Osteocyte (in vitro differentiated cells): ENCODE measurements at regions not wholly inside any gene's neighbourhood (a gene's known extent, or its start where the extent isn't known, plus 50 kb on each side); places are given as distances from the start of the nearest gene placed in this dataset.
"Not testable (repeated sequence)": the region's sequence is repeated elsewhere in the genome, so short reads cannot be mapped to it uniquely, and the experiment has no call there.

ENCODE experiments used
- DNase-seq: peaks from one replicate; pipeline ENCODE4 v3.0.0; 2021; ENCODE audit warnings: mixed read lengths; ENCODE audit not compliant: unreplicated experiment; ENCODE audit errors: extremely low spot score
- H3K27ac Mint-ChIP-seq: one replicate; pipeline ENCODE4 v1.8.0; 2021; ENCODE audit warnings: mild to moderate bottlenecking, mixed read lengths; ENCODE audit not compliant: unreplicated experiment
- H3K27me3 Mint-ChIP-seq: one replicate; pipeline ENCODE4 v1.8.0; 2021; ENCODE audit warnings: mixed read lengths; ENCODE audit not compliant: unreplicated experiment
- H3K36me3 Mint-ChIP-seq: one replicate; pipeline ENCODE4 v1.8.0; 2021; ENCODE audit warnings: mixed read lengths; ENCODE audit not compliant: unreplicated experiment
- H3K4me1 Mint-ChIP-seq: one replicate; pipeline ENCODE4 v1.8.0; 2021; ENCODE audit warnings: mixed read lengths; ENCODE audit not compliant: unreplicated experiment
- H3K4me3 Mint-ChIP-seq: one replicate; pipeline ENCODE4 v1.8.0; 2021; ENCODE audit warnings: mild to moderate bottlenecking, moderate library complexity, mixed read lengths; ENCODE audit not compliant: unreplicated experiment
- H3K9me3 Mint-ChIP-seq: one replicate; pipeline ENCODE4 v1.8.0; 2021; ENCODE audit warnings: mixed read lengths; ENCODE audit not compliant: unreplicated experiment
- CTCF ChIP-seq: fragments of 200-600 bp; sonication (generic); IDR thresholded peaks from 2 replicates; pipeline ENCODE4 v1.5.0; 2021; ENCODE audit warnings: antibody characterized with exemption, mild to moderate bottlenecking, moderate library complexity

GRCh38 chr9:6147846-6148245 lies 67.8 kb upstream of the IL33 start:
- DNase-seq = no peak
- Mint-ChIP-seq H3K9me3 (peaks cover 6% of the 10 kb centered on the region), H3K27ac (no peak overlapping the region), H3K36me3 (no peaks in the 10 kb centered on the region), H3K4me3 (no peak overlapping the region), H3K4me1 (no peaks in the 10 kb centered on the region), H3K27me3 (no peaks in the 10 kb centered on the region)
- no peak for TF ChIP-seq CTCF

- Mint-ChIP-seq H3K9me3 (no peaks in the 10 kb centered on the region), H3K27me3 (no peaks in the 10 kb centered on the region), H3K4me3 (no peak overlapping the region), H3K27ac (no peak overlapping the region), H3K4me1 (no peaks in the 10 kb centered on the region), H3K36me3 (no peaks in the 10 kb centered on the region)
- no peak for TF ChIP-seq CTCF
- no peak for DNase-seq
These were observed 70.7 kb upstream of the IL33 start for GRCh38 chr9:6144947-6145346.

- no peak overlapping the region for H3K4me3 Mint-ChIP-seq
- H3K36me3 Mint-ChIP-seq = no peaks in the 10 kb centered on the region
- no peaks in the 10 kb centered on the region for H3K4me1 Mint-ChIP-seq
- no peaks in the 10 kb centered on the region for H3K27me3 Mint-ChIP-seq
- TF ChIP-seq CTCF = no peak
- no peak for DNase-seq
- no peaks in the 10 kb centered on the region for H3K9me3 Mint-ChIP-seq
- H3K27ac Mint-ChIP-seq = no peak overlapping the region
These were observed 72.7 kb upstream of the IL33 start for GRCh38 chr9:6142799-6143454.

- H3K36me3 Mint-ChIP-seq, H3K27ac Mint-ChIP-seq, H3K4me1 Mint-ChIP-seq, DNase-seq, H3K9me3 Mint-ChIP-seq, H3K27me3 Mint-ChIP-seq, H3K4me3 Mint-ChIP-seq: not testable (repeated sequence)
These were observed 79.8 kb upstream of the IL33 start for GRCh38 chr9:6135780-6136179.

GRCh38 chr9:6134661-6135180 lies 80.9 kb upstream of the IL33 start:
- Mint-ChIP-seq H3K27ac (no peak overlapping the region), H3K36me3 (no peaks in the 10 kb centered on the region), H3K27me3 (peaks cover 7% of the 10 kb centered on the region), H3K4me3 (no peak overlapping the region), H3K9me3 (no peaks in the 10 kb centered on the region), H3K4me1 (no peaks in the 10 kb centered on the region)
- TF ChIP-seq CTCF = no peak
- DNase-seq = no peak
